OCI-LY1 (cell line): ENCODE measurements at regions not wholly inside any gene's neighbourhood (a gene's known extent, or its start where the extent isn't known, plus 50 kb on each side); places are given as distances from the start of the nearest gene placed in this dataset.
"Not testable (repeated sequence)": the region's sequence is repeated elsewhere in the genome, so short reads cannot be mapped to it uniquely, and the experiment has no call there.

ENCODE experiments used
- H2AFZ ChIP-seq: fragments of 200-600 bp; sonication (generic), shearing (Covaris generic); 2 replicates; pipeline ENCODE4 v1.6.0; 2014; ENCODE audit warnings: antibody characterized with exemption, mild to moderate bottlenecking, low read length
- H3F3A ChIP-seq: fragments of 200-600 bp; sonication (generic), shearing (Covaris generic); 2 replicates; pipeline ENCODE4 v1.6.0; 2014; ENCODE audit warnings: mild to moderate bottlenecking, antibody characterized with exemption, low read length, moderate library complexity; ENCODE audit not compliant: insufficient read depth
- H3K27ac ChIP-seq: fragments of 200-600 bp; sonication (generic); 2 replicates; pipeline ENCODE4 v1.5.1; 2014; ENCODE audit warnings: low read length, mixed run types, mild to moderate bottlenecking, low read depth; ENCODE audit not compliant: poor library complexity, severe bottlenecking
- H3K27me3 ChIP-seq: fragments of 200-600 bp; sonication (generic); 2 replicates; pipeline ENCODE4 v1.6.0; 2014; ENCODE audit warnings: antibody characterized with exemption, mild to moderate bottlenecking, low read length, moderate library complexity; ENCODE audit not compliant: insufficient read depth
- H3K36me3 ChIP-seq: fragments of 200-600 bp; sonication (generic); 2 replicates; pipeline ENCODE4 v1.6.1; 2014; ENCODE audit warnings: mild to moderate bottlenecking, antibody characterized with exemption, low read length, moderate library complexity, mixed read lengths; ENCODE audit not compliant: insufficient read depth
- H3K4me1 ChIP-seq: fragments of 200-600 bp; sonication (generic); 2 replicates; pipeline ENCODE4 v1.5.1; 2014; ENCODE audit warnings: mild to moderate bottlenecking, low read length, moderate library complexity; ENCODE audit not compliant: insufficient read depth, severe bottlenecking
- H3K4me2 ChIP-seq: fragments of 200-600 bp; sonication (generic), shearing (Covaris generic); 2 replicates; pipeline ENCODE4 v1.6.1; 2014; ENCODE audit warnings: low read length
- H3K4me3 ChIP-seq: fragments of 200-600 bp; sonication (generic); 2 replicates; pipeline ENCODE4 v1.5.1; 2014; ENCODE audit warnings: low read length, low read depth, mild to moderate bottlenecking, mixed read lengths; ENCODE audit not compliant: poor library complexity, severe bottlenecking
- H3K79me2 ChIP-seq: fragments of 200-600 bp; shearing (Covaris generic); 2 replicates; pipeline ENCODE4 v1.6.1; 2016; ENCODE audit warnings: mixed run types, low read length, mixed read lengths; ENCODE audit not compliant: insufficient read depth
- H3K9ac ChIP-seq: fragments of 200-600 bp; sonication (generic), shearing (Covaris generic); 2 replicates; pipeline ENCODE4 v1.6.1; 2014; ENCODE audit warnings: mild to moderate bottlenecking, low read length, mixed read lengths
- H3K9me2 ChIP-seq: fragments of 200-600 bp; sonication (generic), shearing (Covaris generic); 2 replicates; pipeline ENCODE4 v1.6.1; 2014; ENCODE audit warnings: low read depth, mild to moderate bottlenecking, low read length, mixed read lengths
- H3K9me3 ChIP-seq: fragments of 200-600 bp; shearing (Covaris generic); 2 replicates; pipeline ENCODE4 v1.6.1; 2014; ENCODE audit warnings: low read length, mixed read lengths
- H4K20me1 ChIP-seq: fragments of 200-600 bp; sonication (generic), shearing (Covaris generic); 2 replicates; pipeline ENCODE4 v1.6.0; 2016; ENCODE audit warnings: mild to moderate bottlenecking, low read length; ENCODE audit not compliant: insufficient read depth
- CTCF ChIP-seq: fragments of 200-600 bp; sonication (generic), shearing (Covaris generic); IDR thresholded peaks from 2 replicates; pipeline ENCODE4 v1.5.1; 2017; ENCODE audit warnings: mild to moderate bottlenecking, antibody characterized with exemption, low read length, moderate library complexity, mixed read lengths
- EZH2 ChIP-seq: fragments of 200-600 bp; sonication (generic), shearing (Covaris generic); IDR thresholded peaks from 2 replicates; pipeline ENCODE4 v1.8.0; 2017; ENCODE audit warnings: borderline replicate concordance, mixed run types, mild to moderate bottlenecking, antibody characterized with exemption, low read length, moderate library complexity, mixed read lengths

GRCh38 chr13:65314008-65314407, 1916.1 kb downstream of the PCDH9 start:
- peaks cover 25% of the 10 kb centered on the region for H3K9me3 ChIP-seq
- no peaks in the 10 kb centered on the region for H3K4me1 ChIP-seq
- H3K79me2 ChIP-seq = no peaks in the 10 kb centered on the region
- no peak overlapping the region for H3K4me3 ChIP-seq
- H3K27ac ChIP-seq = no peak overlapping the region
- H3K27me3 ChIP-seq = no peaks in the 10 kb centered on the region
- no peak overlapping the region for H3K9ac ChIP-seq
- H3K36me3 ChIP-seq = no peaks in the 10 kb centered on the region
- no peak for TF ChIP-seq CTCF
- TF ChIP-seq EZH2 = no peak
- H3K4me2 ChIP-seq = no peak overlapping the region
- no peak overlapping the region for H2AFZ ChIP-seq
- no peaks in the 10 kb centered on the region for H3F3A ChIP-seq
- no peaks in the 10 kb centered on the region for H3K9me2 ChIP-seq
- H4K20me1 ChIP-seq = no peaks in the 10 kb centered on the region

GRCh38 chr13:65310663-65311328, 1919.3 kb downstream of the PCDH9 start:
- Histone ChIP-seq H3K9me2 (no peaks in the 10 kb centered on the region), H3K27me3 (no peaks in the 10 kb centered on the region), H3K79me2 (no peaks in the 10 kb centered on the region), H3F3A (no peaks in the 10 kb centered on the region), H3K27ac (no peak overlapping the region), H3K4me1 (no peaks in the 10 kb centered on the region), H3K36me3 (no peaks in the 10 kb centered on the region), H2AFZ (no peak overlapping the region), H3K9me3 (peaks cover 27% of the 10 kb centered on the region), H3K4me3 (no peak overlapping the region), H3K4me2 (no peak overlapping the region), H4K20me1 (no peaks in the 10 kb centered on the region), H3K9ac (no peak overlapping the region)
- TF ChIP-seq CTCF (no peak), EZH2 (no peak)

- H3K27me3 ChIP-seq = no peaks in the 10 kb centered on the region
- H3K4me2 ChIP-seq = no peak overlapping the region
- H3K36me3 ChIP-seq = no peaks in the 10 kb centered on the region
- no peak for TF ChIP-seq CTCF
- H4K20me1 ChIP-seq = no peaks in the 10 kb centered on the region
- H3K4me3 ChIP-seq = no peak overlapping the region
- H3K4me1 ChIP-seq = peaks cover 5% of the 10 kb centered on the region
- no peak overlapping the region for H3K9ac ChIP-seq
- H2AFZ ChIP-seq = no peak overlapping the region
- no peaks in the 10 kb centered on the region for H3K79me2 ChIP-seq
- H3K27ac ChIP-seq = no peak overlapping the region
- H3K9me2 ChIP-seq = no peaks in the 10 kb centered on the region
- no peaks in the 10 kb centered on the region for H3F3A ChIP-seq
- peaks cover 20% of the 10 kb centered on the region for H3K9me3 ChIP-seq
Measured at GRCh38 chr13:65309906-65310305, 1920.2 kb downstream of the PCDH9 start.

- not testable (repeated sequence) for H2AFZ ChIP-seq, H3K36me3 ChIP-seq, H3K79me2 ChIP-seq, H3K27ac ChIP-seq, H3K9me2 ChIP-seq, H4K20me1 ChIP-seq, H3F3A ChIP-seq, H3K4me2 ChIP-seq, H3K27me3 ChIP-seq, H3K4me3 ChIP-seq, H3K9ac ChIP-seq
- H3K4me1 ChIP-seq = peaks cover 10% of the 10 kb centered on the region
- H3K9me3 ChIP-seq = peaks cover 19% of the 10 kb centered on the region
Measured at GRCh38 chr13:65308729-65309128, 1921.4 kb downstream of the PCDH9 start.
